GM12865 (cell line): ENCODE measurements at regions not wholly inside any gene's neighbourhood (a gene's known extent, or its start where the extent isn't known, plus 50 kb on each side); places are given as distances from the start of the nearest gene placed in this dataset.
"Not testable (repeated sequence)": the region's sequence is repeated elsewhere in the genome, so short reads cannot be mapped to it uniquely, and the experiment has no call there.

Source experiments
- DNase-seq: peaks from one replicate; pipeline ENCODE4 v3.0.0; 2010; ENCODE audit warnings: low read depth
- H3K4me3 ChIP-seq: 2 replicates; pipeline ENCODE4 v1.5.1; 2011; ENCODE audit warnings: mild to moderate bottlenecking, low read depth, low read length, control low read depth
- CTCF ChIP-seq: IDR thresholded peaks from 2 replicates; pipeline ENCODE4 v1.5.1; 2011; ENCODE audit warnings: low read length, control low read depth, low read depth, inconsistent platforms; ENCODE audit not compliant: insufficient read depth; ENCODE audit errors: missing control alignments

GRCh38 chrX:137855490-137855889 lies 289.6 kb downstream of the ZIC3 start:
- no peak for TF ChIP-seq CTCF
- H3K4me3 ChIP-seq: no peak overlapping the region
- no peak for DNase-seq

- no peak for TF ChIP-seq CTCF
- no peak overlapping the region for H3K4me3 ChIP-seq
- no peak for DNase-seq
Observed at GRCh38 chrX:137858106-137858505, 292.2 kb downstream of the ZIC3 start.

- TF ChIP-seq CTCF: no peak
- no peak for DNase-seq
- H3K4me3 ChIP-seq: no peak overlapping the region
Observed at GRCh38 chrX:137878401-137878800, 312.5 kb downstream of the ZIC3 start.

- TF ChIP-seq CTCF: no peak
- no peak overlapping the region for H3K4me3 ChIP-seq
- DNase-seq: no peak
Observed at GRCh38 chrX:137882960-137883359, 317.0 kb downstream of the ZIC3 start.

GRCh38 chrX:137884813-137885212 lies 318.9 kb downstream of the ZIC3 start:
- H3K4me3 ChIP-seq, DNase-seq: not testable (repeated sequence)

- H3K4me3 ChIP-seq: no peak overlapping the region
- no peak for TF ChIP-seq CTCF
- DNase-seq: no peak
Observed at GRCh38 chrX:137891431-137891830, 325.5 kb downstream of the ZIC3 start.

- TF ChIP-seq CTCF: no peak
- no peak overlapping the region for H3K4me3 ChIP-seq
- DNase-seq: no peak
Observed at GRCh38 chrX:137896123-137896522, 330.2 kb downstream of the ZIC3 start.

- no peak overlapping the region for H3K4me3 ChIP-seq
- no peak for TF ChIP-seq CTCF
- DNase-seq: no peak
Observed at GRCh38 chrX:137915466-137915865, 349.5 kb downstream of the ZIC3 start.
